Mucosa of gallbladder (tissue), 1 donor: ENCODE measurements at regions not wholly inside any gene's neighbourhood (a gene's known extent, or its start where the extent isn't known, plus 50 kb on each side); places are given as distances from the start of the nearest gene placed in this dataset.

Experiments
- DNase-seq: peaks from one replicate; pipeline ENCODE4 v3.0.0-alpha.2; 2020; ENCODE audit warnings: low spot score
- donor health status: DM: no; HTN: no; CAD: no.

DNA sequence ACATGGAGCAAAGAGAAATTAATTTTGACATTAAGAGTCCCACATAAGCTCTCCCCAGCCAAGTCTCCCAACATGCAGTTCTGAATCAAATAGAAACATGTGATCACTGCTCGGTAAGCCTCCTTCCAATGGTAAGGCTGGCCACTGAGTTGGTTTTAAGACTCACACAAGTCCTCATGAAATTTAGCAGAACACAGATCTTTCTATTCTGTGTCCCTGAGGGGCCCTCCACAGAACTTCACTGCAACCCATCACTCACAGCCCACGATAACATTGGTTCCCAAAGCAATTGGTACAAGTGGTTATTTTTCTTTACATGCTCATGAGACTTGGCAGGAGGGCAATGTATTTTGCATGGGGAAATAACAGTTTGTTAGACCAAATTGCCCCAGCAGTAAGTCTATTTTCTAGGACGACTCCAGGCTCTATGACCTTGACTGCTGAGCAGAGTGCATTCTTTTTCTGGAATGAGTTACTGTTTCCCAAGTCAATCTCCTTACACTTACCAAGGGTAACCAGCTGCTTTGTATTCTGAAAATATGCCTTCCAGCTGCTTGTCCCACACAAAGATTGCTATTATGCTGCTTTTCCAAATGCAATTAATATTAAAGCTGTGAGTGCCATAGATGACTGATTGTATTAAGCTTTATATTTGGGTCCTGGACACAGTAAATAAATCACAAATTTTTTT is 142.3 kb upstream of the TANK start:
- DNase-seq, result no peak

DNA sequence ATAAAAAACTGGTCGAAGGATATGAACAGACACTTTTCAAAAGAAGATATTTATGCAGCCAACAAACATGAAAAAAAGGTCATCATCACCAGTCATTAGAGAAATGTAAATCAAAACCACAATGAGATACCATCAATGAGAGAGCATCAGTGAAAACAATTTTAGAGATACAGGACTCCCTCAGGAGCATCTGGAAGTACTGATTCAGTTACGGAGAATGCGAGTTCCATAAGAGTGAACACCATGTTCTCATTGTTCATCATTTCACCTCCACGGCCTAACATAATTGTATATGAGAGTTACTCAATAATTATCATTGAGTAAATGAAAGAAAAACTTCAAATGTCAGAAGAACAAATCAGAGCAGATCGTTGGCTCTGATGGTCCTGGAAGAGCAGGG is 140.9 kb upstream of the TANK start:
- no peak for DNase-seq

DNA sequence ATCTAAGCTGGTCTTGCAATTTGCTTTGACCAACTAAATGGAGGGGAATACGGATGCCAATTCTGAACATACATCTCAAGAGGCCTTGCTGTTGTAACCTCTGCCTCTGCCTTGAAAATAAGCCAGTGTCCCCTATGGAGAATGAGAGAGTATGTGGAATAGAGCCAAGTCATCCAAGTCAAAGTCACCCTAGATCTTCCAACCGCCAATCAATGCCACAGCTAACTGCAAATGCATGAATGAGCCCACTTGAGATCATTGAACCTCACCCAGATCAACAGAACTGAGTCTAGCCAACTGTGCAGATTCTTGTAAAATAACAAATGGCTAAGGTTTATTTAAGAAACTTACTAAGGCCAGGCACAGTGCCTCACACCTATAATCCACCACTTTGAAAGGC is 139.8 kb upstream of the TANK start:
- DNase-seq, result no peak

DNA sequence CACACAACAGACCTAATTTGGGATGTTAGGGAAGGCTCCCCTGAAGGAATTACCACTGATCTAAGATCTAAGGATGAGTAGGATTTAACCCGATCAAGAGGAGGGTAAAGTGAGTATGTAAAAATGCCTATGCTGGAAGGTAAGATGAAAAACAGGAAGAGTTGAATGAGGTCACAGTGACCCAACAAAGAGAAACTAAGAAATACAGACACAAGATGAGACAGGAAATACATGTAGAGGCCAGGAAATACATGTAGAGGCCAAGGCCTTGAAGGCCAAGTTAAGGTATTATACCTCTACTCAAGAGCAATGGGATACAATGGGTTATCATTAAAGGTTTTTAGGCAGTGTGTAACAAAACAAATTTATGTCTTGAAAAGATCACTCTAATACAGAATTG is 131.6 kb upstream of the TANK start:
- DNase-seq, result no peak

DNA sequence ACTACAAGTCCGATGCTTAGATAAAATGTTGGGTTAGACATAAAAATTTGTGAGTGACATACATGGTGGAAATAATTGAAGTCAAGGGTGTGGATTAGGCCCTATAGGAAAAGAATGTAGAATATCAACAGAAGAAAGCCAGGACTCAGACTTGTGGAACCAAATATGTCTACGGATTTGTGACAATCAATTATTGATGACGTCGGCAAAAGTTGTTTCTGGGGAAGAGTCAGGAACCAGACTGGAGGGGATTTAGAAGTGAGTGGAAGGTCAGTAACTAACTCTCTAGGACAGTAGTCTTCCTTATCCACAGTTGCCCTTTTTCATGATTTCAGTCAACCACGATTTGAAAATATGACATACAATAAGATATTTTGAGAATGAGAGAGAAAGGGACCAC is 130.9 kb upstream of the TANK start:
- DNase-seq, result no peak

DNA sequence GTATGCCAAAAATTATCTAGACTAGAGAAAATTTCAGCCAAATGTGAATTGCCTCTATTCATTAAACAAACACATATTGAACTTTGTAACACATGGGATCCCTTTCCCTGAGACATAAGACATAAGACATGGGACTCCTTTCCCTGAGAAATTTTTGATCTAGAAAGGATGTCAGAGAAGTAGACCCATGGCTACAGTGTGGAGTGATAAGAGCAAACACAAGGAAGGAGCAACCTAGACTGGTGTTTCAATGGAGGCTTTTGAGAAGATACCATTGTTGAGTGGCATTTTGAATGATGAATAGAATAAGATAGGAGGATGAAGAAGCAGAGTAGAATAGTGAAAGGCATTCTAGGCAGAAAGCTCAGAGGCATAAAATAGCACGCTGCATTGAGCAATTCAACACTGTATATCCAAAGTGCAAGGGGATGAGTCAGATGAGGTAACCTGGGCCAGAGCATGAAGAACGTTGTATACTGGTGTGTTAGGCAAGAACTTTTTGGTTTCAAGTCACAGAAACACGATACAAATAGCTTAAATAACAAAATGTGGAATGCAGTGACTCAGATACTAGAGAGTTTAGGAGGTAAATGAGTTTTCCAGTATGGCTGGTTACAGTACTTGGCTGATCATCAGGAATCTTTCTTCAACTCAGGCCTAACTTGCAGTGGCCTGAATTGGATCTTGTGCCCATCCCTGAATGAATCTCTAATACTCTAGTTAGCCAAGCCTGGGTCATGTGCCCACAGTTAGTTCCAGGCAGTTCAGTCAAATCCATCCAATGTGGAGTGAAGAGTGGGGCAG is 129.8 kb upstream of the TANK start:
- DNase-seq, result peak; percentile 29

DNA sequence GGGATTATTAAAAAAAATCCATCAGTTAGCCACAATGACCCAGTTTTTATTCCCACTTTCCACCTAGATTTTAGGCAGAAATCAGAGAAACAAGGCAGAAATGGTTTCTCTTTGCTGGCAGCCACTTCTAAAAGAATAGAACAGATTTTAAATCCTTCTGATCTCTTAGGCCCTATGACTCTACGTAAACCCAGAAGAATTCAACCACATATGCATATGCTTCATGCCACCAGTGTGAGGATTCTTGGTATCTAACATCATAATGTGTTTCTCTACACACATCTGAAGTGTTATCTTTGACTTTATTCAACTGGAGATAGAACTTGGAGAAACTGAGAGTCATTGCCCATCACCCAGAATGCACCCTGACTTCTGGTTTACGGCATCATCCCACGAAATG is 128.7 kb upstream of the TANK start:
- DNase-seq, result no peak

DNA sequence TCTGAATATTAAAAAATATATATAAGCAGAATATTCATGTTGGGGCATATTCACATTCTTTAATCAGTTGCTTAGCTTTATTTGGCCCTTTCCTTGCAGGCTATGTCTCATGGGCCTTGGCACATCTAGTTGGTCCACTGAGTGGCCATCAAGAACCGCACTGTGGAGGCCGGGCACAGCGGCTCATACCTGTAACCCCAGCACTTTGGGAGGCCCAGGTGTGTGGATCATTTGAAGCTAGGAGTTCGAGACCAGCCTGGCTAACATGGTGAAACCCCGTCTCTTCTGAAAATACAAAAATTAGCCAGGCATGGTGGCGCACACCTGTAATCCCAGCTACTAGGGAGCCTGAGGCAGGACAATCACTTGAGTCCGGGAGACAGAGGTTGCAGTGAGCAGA is 127.6 kb upstream of the TANK start:
- DNase-seq, result no peak

DNA sequence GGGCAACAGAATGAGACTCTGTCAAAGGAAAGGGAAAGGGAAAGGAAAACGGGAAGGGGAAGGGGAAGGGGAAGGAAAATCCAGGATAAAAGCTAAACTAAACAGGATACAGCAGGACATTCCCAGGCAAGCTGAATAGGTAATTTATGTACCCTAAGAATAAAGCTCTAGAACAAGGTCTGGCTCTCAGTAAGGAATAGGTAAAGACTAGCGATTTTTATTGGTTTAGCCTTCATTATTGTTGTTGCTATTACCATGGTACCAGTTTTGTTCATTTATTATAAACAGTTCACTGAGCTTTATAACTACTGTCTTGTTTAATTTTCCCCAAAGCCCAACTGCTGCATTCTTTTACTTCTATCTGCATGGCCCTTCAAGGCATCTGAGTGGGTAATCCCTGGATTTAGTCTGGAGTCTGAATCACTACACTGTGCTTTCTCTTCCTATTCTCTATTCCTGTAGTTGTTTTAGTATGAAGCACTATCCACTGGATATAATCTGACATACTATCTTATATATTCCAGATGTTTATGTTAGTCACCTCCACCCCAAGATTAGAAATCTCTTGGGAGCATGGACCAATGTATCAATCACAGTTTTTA is 127.1 kb upstream of the TANK start:
- no peak for DNase-seq

DNA sequence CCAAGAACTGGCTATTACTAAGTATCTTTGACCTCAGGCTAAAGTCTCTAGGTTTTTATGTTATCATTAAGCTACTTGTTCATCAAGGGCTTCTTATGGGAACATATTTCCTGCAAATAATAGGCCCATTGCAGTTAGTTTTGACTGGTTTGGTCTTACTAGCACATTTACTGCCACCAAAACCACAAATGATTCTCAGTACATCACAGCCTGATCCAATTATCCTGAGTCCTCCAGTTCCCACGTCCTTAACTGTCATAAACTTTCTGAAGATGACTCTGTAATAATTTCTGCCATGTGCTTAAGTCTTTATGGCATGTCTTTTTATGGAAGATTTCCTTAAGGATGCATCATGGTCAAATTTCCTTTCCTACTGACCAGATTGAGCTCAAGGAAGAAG is 123.3 kb upstream of the TANK start:
- DNase-seq, result no peak

DNA sequence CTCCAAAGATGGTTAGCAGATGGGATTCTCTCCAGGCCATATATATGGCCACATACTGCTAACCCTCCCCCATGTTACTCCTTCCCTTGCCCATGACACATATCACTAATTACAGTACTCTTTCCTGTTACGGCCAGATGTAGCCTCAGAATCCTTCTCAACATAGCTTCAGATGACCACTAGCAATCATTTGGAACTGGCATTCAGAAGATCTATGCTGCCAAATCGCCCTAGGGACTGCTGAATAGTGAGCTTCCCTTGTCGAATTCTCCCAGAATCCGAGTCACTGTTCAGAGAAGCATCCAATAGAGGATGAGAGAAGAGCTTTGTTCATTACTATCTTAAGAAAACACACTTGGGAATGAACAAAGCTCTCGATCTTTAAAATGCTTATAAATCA is 121.2 kb upstream of the TANK start:
- no peak for DNase-seq

DNA sequence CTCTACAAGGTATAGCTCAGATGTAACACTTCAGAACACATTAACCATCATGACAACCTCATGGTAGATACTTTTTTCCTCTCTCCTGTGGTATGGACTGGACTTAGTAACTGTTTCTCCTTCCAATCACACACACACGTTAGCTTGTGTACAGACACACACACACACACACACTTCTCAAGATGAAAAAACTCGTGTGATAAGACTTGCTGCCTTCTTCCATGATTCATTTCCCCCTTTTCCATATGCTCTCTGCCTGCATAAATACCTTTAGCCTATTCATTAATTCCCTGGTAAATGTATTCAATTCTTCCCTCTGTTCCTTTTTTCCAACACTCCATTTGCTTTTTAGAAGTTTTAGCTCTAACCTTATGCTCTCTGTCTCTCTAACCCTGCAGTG is 118.9 kb upstream of the TANK start:
- no peak for DNase-seq

DNA sequence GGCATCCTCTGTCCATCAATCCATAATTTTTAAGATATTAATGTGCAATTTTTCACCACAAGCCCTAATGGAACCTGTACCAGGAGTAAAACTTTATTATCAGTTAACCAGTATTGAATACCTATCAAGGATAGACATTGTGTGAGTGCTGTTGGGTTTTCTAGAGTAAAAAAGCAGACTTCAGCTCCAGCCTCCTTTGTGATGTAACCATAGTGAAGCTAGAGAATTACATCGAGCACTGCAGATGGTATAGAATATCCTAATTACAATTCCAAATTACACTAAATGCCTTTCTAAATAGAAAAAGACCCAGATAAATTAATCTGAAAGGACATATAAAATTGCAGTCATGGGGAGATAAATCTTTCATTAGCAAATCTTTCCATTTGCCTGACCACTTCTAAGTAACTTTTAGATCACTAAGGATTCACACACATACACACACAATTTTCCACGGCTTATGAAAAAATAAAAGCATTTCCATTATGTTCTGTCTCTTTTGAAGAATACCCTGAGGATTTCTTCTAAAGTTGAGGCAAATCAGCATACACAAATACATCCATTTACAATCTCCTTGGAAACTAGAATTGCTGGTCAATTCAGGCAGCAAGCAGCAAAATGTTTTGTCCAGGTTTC is 117.1 kb upstream of the TANK start:
- no peak for DNase-seq

DNA sequence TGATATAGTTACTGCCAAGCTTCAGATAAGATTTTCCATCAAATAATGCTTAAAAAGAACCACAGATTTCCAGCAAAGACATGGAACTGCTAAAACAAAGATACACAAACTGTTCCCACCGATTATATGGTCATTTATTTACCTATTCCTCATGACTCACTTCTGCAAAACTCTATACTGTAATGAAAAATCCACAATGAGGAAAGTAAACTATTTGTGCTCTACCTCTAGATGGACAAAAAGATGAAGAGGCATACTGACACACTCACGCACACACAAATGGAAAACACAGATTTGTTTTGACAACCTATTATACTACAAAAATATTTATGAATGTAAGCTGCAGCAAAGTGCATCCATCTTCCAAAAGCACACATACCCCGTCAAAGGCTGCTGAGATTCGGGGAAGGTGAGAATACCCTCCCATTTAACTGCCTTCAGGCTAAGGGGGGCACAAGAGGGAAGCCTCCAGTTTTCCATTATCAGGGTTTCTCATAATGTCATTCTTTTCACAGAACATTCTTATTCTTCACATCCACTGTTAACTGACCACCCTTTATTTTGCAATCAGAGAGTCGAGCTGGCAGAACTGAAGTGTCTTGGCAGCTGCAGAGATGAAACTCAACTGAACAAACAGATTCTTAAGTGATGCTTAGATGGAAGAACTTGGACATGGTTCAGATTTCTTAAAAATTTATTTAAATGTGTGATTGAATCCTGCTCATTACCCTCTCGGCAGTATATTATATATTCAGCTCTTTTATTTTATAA is 115.9 kb upstream of the TANK start:
- no peak for DNase-seq

DNA sequence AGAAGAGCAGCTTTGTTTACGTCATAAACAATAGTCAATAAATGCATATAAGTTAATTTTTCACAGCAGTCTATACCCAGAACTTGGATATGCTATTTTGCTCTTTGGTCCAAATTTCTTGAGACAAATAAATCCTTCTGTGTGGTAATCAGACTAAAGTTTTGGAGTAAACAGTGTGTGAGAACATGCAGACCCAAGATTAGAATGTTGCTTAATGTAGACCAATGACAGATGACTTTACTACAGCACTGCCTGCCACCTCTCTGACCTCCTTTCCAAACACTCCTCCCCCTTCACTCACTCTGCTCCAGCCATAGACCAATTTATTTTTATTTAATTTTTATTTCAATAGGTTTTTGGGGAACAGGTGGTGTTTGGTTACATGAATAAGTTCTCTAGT is 115.3 kb upstream of the TANK start:
- no peak for DNase-seq

DNA sequence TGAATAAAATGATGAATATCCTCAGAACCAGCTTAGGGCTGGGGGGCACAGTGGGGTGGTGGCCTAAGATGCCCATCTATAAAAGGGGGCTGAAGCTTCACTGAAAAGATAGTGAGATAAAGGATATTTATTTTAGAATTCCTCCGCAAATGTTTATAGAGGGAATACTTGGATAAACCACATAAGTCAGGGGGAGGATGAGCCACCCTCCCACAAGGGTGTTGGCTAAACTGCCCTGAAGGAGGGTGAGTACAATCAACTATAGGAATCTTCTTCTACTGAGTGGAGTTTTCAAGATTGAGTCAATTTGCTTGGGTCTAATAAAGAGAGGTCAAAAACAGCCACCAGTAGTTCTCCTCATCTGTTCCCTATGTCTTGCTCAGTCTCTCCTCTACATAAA is 114.5 kb upstream of the TANK start:
- no peak for DNase-seq

DNA sequence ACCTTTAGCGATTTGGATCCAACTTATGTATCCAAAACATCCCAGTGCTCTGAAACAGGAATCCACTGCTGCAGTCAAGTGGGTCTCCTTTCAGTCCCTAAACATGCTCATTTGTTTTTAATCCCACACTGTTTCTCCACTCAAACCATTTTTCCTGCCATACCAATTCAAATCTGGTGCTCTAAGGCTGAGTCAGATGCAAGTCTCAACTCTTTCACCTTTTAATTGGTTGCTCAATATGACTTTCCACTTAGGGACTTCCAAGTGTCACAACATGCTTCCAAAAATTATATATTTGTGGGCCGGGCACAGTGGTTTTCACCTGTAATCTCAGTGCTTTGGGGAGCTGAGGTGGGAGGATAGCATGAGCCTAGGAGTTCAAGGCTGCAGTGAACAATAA is 113.4 kb upstream of the TANK start:
- no peak for DNase-seq

DNA sequence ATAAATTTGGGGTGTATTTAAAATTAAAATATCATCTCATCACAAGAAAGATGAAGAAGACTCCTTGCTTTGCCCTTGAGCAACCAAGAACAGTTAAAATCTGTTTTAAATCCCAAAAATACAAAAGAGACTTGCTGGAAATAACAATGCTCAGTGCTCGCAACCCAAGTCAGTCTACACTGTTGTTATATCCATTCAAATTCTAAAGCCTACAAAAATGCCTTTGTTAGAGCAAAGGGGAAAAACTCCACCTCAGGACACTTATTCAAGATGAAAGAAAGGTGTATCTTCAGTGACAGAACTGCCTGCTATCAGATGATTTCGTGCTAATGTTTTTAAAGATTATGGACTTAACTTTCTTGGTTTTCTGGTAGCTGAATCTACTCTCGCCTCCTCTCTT is 111.9 kb upstream of the TANK start:
- no peak for DNase-seq

DNA sequence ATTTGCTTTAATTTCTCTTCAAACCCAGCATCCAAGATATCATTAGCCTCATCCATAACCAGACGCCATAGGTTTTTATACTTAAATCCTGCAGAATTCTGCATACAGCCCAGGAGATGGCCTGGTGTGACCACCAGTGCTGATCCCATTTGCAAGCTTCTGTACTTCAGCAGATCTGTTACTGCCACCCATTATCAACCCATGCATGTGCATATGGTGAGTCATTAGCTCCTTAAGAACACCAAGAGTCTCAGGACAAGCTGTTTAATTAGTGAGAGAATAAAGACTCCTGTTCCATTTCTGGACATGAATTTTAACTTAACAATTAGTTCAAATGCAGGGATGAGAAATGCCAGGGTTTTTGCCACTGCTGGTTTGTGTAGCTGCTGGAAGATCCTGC is 110.7 kb upstream of the TANK start:
- no peak for DNase-seq

DNA sequence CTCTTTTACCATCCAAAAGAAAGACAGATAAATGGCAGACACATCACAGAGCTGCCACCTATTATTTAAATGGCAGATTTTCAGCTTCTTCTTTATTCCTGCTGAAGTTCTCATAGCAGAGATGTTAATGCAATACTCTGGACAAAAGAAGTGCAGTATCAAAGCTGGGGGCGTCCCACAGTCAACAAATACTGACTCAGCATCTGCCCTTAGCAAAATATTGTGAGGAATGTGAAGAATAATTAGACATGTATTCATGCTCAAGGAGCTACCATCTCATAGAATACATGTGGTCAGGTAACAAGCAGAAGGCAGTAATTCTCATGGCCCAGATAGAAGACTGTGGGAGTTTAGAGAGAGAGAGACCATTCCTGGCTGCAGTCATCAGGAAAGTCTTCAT is 108.0 kb upstream of the TANK start:
- DNase-seq, result no peak

DNA sequence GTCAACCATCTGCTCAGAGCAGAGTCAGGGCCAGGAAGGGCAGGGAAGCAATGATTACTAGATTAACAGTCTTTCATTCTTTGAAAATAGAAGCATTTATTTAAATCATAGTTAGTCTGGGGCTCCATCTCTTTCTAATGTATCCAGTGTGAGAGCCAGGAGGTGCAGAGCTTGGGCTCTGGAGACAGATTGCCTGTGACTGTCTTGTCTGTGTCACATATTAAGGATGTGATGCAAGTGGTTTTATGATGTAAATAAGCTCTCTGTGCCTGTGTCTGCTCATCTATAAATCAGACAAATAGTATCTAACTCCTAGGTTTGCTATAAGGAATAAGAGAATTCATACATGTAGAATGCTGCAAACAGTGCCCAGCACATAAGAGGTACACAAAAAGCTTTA is 104.9 kb upstream of the TANK start:
- DNase-seq, result no peak

DNA sequence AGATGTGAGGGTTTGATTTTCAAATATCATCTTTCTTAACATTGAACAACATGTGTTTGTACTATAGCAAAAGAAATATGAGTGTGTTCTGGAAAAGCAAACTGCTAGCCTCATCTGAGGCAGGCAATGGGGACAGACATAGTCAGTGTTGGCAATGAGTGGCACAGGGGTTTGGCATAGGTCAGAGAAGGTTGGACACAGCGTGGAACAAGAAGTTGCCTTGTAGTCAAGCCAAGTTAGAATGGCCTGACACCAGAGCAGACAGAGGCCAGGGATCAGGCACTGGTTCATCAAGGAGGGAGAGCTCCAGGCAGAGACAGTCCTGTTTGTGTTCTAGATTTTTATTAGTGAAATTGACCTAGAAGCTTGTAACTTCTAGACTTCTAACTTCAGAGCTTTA is 100.8 kb upstream of the TANK start:
- DNase-seq, result no peak
